ENCODE measurements at regions not wholly inside any gene's neighbourhood (a gene's known extent, or its start where the extent isn't known, plus 50 kb on each side); places are given as distances from the start of the nearest gene placed in this dataset.
"Not testable (repeated sequence)": the region's sequence is repeated elsewhere in the genome, so short reads cannot be mapped to it uniquely, and the experiment has no call there.

- DNase-seq (ENCODE audit: low read depth), result not testable (repeated sequence)
These were observed 76.4 kb upstream of the TMSB4Y start for GRCh38 chrY:13627323-13627722.

GRCh38 chrY:13615943-13616304 lies 87.8 kb upstream of the TMSB4Y start:
- DNase-seq (ENCODE audit: low read depth), result no peak

- DNase-seq (ENCODE audit: low read depth), result no peak
These were observed 88.3 kb upstream of the TMSB4Y start for GRCh38 chrY:13615301-13615942.

GRCh38 chrY:13612916-13613315 lies 90.8 kb upstream of the TMSB4Y start:
- DNase-seq (ENCODE audit: low read depth), result no peak

- no peak for DNase-seq (ENCODE audit: low read depth)
These were observed 91.7 kb upstream of the TMSB4Y start for GRCh38 chrY:13611965-13612364.

- no peak for DNase-seq (ENCODE audit: low read depth)
These were observed 111.2 kb upstream of the TMSB4Y start for GRCh38 chrY:13592450-13592849.

GRCh38 chrY:13570931-13571330 lies 91.1 kb upstream of the UTY start:
- DNase-seq (ENCODE audit: low read depth), result not testable (repeated sequence)

- DNase-seq (ENCODE audit: low read depth), result no peak
These were observed 87.4 kb upstream of the UTY start for GRCh38 chrY:13567186-13567585.

GRCh38 chrY:13554949-13555348 lies 75.1 kb upstream of the UTY start:
- no peak for DNase-seq (ENCODE audit: low read depth)

GRCh38 chrY:13552393-13553116 lies 72.7 kb upstream of the UTY start:
- DNase-seq (ENCODE audit: low read depth), result peak; percentile 54

GRCh38 chrY:13551246-13551645 lies 71.4 kb upstream of the UTY start:
- no peak for DNase-seq (ENCODE audit: low read depth)

- no peak for DNase-seq (ENCODE audit: low read depth)
These were observed 64.7 kb upstream of the UTY start for GRCh38 chrY:13544491-13544890.

- no peak for DNase-seq (ENCODE audit: low read depth)
These were observed 58.1 kb upstream of the UTY start for GRCh38 chrY:13537919-13538318.
